ENCODE measurements at regions not wholly inside any gene's neighbourhood (a gene's known extent, or its start where the extent isn't known, plus 50 kb on each side); places are given as distances from the start of the nearest gene placed in this dataset.

DNA sequence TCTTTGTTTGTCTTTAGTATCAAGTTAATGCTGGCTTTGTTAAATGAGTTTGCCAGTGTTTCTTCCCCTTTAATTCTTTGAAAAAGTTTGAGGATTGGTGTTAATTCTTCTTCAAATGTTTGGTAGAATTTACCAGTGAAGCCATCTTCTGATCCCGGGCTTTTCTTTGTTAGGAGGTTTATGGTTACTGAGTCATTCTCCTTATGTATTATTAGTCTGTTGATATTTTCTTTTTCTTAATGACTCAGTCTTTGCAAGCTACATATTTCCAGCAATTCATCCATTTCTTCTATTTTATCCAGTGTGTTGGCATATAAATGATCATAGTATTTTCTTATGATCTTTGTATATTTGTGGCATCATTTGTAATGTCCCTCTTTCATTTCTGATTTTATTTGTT lies 74.5 kb upstream of the SPINK5 start:
- TF ChIP-seq, protein P1, sequence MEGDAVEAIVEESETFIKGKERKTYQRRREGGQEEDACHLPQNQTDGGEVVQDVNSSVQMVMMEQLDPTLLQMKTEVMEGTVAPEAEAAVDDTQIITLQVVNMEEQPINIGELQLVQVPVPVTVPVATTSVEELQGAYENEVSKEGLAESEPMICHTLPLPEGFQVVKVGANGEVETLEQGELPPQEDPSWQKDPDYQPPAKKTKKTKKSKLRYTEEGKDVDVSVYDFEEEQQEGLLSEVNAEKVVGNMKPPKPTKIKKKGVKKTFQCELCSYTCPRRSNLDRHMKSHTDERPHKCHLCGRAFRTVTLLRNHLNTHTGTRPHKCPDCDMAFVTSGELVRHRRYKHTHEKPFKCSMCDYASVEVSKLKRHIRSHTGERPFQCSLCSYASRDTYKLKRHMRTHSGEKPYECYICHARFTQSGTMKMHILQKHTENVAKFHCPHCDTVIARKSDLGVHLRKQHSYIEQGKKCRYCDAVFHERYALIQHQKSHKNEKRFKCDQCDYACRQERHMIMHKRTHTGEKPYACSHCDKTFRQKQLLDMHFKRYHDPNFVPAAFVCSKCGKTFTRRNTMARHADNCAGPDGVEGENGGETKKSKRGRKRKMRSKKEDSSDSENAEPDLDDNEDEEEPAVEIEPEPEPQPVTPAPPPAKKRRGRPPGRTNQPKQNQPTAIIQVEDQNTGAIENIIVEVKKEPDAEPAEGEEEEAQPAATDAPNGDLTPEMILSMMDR (conservative IDR thresholded peaks at IDR 0.05 in 1 of 2, IDR thresholded peaks at IDR 0.05 in 1 of 2; ENCODE audit: extremely low read depth in 1 of 2, insufficient read depth in 1 of 2, low read depth in 1 of 2, low read length in 2 of 2), result no peak
- TF ChIP-seq EZH2 (IDR thresholded peaks at IDR 0.05; ENCODE audit: borderline replicate concordance, low read length), result no peak
